ENCODE measurements at regions not wholly inside any gene's neighbourhood (a gene's known extent, or its start where the extent isn't known, plus 50 kb on each side); places are given as distances from the start of the nearest gene placed in this dataset.

GRCh38 chr15:47503876-47504275, 213.4 kb upstream of the SEMA6D start:
- TF ChIP-seq CTCF (IDR thresholded peaks at IDR 0.05) = no peak
- TF ChIP-seq POLR2A (IDR thresholded peaks at IDR 0.05) = no peak

All from thyroid gland (tissue), 4 donors.